C1 segment of cervical spinal cord (tissue), 14 donors: ENCODE measurements at regions not wholly inside any gene's neighbourhood (a gene's known extent, or its start where the extent isn't known, plus 50 kb on each side); places are given as distances from the start of the nearest gene placed in this dataset.

ENCODE experiments used
- DNase-seq, 14 donors: peaks; one replicate each; lab custom pipeline; 2025; lab: John Stamatoyannopoulos, UW

- DNase-seq = no peak
These were observed 939.0 kb downstream of the BRD1 start for GRCh38 chr22:48888466-48889208.

- DNase-seq = no peak
These were observed 940.0 kb downstream of the BRD1 start for GRCh38 chr22:48887394-48888332.

DNA sequence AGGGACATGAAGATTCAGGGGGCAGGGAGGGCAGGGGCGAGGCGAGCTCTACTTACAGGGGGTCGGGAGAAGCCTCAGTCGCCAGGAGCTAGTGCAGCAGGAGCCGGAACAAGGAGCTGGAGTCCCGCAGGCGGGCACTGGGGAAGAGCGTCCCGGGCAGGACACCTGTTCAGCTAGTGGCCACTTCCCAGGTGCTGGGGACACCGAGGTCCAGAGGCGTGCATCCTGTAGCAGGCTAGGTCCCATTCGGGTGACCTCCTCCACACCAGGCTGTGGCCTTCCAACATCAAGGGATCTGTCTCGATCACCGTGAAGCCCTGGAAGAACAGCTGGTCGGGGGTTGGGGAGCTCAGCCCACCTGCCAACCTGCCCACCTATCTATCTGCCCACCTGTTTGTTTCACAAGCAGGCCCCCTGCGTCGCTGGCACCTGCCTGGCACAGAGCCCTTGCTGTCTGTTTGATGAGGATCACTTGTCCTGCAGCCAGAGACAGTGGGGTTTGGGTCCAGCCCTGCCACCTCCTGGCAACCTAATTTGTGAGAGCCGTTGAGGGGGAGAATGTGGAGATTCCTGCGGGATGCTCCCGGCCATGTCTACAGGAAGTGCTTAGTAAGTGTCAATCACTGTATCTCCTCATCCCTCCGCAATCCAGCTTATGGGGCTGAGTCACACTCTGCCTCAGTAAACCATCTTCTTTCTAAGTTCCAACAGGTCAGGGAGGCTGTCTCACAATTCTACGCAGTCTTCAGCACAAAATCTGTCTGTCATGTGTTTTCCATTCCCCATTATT lies 940.9 kb downstream of the BRD1 start:
- no peak for DNase-seq

DNA sequence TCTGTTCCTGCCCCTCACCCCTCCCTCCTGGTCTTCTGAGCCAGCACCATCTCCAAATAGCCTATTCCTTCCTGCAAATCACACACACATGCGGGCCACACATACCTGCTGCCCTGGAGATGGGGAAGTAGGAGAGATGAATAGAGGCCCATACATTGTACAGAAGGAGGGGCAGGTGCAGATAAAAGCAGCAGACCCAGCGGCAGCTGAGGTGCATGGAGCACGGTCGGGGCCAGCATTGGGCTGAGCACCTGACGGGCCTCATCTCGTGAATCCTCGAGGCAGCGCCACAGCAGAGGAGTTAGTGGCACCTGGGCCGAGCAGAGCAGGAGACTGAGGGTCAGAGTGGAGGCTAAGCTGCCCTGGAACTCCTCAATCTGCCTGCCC lies 941.8 kb downstream of the BRD1 start:
- DNase-seq = no peak

- DNase-seq = no peak
These were observed 942.3 kb downstream of the BRD1 start for GRCh38 chr22:48885271-48885918.

DNA sequence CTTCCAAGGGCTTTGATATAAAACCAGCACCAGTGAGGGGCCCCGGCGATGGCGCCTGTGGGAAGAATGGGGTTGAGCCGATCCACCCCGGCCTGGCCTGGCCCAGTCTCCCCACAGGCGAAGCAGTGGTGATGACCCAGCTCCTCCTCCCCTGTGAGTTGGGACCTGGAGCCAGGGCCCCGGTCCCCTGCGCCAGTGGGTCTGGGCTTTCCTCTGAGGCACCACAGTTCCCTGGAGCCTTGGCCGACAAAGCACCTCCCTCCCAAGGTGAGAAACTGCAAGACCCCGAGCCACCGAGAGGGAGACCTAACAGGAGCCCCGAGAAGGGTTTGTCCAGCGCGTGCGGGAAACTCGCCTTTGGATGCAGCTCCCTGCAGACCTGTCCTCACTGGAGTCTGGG lies 942.9 kb downstream of the BRD1 start:
- no peak for DNase-seq

- no peak for DNase-seq
These were observed 943.3 kb downstream of the BRD1 start for GRCh38 chr22:48884324-48884723.

DNA sequence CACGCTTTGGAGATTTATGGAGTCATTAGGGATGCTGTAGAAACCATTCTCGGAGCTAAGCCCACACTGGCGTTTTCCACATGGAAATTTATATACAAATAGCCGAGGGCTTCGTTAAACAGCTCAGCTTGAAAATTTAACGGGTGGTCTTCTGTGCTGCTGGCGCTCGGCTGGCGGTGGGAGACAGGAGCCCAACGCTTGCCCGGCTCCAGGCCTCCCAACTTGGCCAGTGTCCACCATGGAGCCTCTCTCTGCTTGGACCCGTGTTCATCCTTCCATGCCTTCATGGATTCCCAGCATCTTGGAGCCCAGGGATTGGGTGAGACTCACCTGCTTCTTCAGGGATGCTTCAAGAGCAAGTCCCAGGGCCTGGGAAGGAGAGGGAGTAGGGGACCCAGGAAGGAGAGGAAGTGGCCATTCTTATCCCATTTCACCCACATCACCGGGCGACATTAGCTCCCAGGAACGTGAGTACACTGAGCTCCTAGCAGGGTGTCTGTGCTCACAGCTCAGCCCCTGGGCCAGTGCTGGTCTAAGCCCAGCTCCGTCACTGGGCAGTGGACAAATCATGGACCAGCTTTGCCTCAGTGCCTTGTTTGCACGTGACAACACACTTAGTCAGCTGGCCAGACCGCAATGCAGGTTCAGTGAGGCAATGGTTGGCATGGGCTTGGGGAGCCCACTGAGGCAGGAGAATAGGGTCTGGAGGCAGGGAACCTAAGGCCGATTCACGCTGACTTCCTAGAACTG lies 944.3 kb downstream of the BRD1 start:
- DNase-seq = no peak

DNA sequence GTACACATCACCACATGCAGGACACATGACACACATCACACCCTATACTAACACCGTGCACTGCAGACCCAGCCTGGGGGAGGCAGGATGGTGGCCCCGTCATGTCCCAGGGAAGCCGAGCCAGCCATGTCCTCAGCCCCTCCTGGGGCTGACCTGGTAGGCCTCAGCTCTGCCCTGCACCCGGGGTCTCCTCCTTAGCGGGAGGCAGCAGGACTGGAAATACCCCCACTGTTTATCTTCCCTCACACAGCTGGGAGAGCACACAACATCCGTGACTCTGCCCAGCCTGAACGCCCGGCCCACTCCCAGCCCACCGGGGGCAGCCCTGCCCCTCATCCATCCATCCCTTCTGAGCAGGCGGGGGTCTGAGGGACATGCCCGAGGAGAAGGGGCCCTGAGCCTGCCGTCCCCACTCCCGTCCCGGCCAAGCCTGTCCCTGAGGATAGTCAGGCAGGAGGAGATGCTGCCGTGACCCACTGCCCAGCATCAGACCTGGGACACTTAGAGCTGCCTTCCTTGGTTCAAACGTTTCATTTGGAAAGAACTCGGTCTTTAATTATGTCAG lies 945.0 kb downstream of the BRD1 start:
- no peak for DNase-seq

DNA sequence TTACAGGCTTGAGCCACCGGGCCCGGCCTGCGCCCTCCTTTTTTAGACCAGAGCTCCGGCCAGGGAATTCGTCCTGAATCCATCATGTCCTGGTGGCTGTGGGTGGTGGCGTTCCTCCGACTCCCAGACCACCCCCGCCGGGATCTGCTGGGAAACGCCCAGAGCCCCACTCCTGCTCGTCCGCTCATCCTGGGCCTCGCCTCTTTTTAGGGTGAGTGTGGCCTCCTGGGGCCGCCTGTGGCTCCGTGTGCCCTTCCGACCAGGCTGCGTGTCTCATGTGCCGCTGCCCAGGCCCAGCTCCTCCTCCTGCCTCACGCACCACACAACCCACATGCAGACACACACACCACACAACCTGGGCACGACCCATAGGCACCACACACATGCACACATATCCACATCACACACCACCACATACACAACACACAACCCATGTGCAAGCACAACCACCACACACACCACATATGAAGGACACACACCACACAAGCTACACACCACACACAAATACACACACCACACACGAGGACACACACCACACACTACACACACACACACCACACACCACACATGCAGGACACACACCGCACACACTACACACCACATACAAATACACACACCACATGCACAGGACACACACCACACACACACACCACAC lies 946.2 kb downstream of the BRD1 start:
- no peak for DNase-seq

GRCh38 chr22:48880749-48881148 lies 946.9 kb downstream of the BRD1 start:
- DNase-seq = no peak

GRCh38 chr22:48876951-48877350 lies 950.7 kb downstream of the BRD1 start:
- DNase-seq = no peak

DNA sequence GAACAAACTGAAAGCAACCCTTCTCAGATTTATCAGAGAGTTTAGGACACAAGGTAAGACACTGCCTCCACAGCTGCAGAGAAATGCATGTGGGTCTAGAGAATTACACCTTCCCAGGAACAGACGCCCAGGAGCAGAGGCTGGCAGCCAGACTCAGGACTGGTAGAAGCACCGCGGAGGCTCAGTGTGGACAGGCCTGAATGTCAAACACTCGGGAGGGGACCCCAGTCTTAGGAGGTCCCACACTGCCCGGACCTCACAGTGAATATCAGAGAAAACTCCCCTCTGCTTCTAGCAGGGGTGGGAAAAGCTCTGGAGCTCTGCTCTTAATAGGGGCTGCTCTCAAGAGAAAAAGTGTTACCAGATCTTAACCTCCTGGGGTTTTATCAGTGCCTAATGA lies 952.7 kb downstream of the BRD1 start:
- DNase-seq = no peak

DNA sequence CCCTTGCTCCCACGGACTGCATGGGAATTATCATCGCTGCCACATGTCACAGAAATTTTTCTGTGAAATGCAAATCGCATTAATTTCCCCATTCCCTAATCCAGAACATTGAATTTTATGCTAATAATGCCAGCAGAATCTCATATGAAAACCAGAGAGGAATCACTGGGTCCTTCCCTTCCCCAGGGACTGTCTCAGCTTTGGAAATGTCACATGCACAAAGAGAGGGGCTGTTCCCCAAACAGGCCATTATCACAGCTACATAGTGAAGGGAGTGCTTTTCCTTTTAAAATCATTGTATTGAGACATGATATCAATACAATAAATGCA lies 954.5 kb downstream of the BRD1 start:
- DNase-seq = no peak

DNA sequence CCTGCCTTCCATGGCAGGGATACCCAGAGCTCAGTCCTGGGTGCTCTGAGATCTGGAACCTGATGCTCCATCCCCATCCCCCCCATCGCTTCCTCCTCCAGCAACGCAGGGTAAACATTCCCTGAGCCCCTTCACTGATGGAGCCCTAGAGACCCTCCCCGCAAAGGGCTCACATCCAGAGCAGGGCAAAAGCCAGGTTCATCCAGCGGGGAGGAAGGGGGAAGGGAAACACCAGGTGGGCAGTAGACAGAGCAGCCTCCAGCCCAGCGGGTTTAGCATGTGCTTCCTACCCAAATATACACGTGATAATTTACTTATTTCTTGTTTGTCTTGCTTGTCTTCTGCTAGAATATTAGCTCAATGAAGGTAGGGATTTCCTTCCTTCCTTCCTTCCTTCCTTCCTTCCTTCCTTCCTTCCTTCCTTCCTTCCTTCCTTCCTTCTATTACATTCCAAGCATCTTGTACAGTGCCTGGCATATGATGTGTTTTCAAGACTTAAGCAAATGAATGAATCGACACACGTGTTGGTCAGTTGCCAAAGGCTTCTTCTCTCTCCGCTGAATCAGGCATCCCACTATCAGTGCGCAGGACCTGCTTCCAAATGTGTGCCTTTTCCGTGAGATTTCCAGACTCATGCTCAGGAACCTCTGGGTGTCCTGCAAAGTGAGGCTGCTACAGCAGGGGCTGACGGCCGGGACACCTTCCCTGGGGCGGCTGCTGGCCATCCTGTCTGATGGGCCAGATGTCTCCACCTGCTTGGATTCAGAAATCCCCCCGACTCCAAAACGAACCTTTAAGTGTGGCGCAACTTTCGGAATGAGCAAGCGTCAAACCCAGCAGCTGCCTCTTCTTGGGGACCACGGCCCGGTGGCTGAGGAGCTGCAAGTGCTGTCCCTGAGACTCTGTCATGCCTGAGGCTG lies 955.1 kb downstream of the BRD1 start:
- no peak for DNase-seq

- no peak for DNase-seq
These were observed 956.4 kb downstream of the BRD1 start for GRCh38 chr22:48871176-48871840.

DNA sequence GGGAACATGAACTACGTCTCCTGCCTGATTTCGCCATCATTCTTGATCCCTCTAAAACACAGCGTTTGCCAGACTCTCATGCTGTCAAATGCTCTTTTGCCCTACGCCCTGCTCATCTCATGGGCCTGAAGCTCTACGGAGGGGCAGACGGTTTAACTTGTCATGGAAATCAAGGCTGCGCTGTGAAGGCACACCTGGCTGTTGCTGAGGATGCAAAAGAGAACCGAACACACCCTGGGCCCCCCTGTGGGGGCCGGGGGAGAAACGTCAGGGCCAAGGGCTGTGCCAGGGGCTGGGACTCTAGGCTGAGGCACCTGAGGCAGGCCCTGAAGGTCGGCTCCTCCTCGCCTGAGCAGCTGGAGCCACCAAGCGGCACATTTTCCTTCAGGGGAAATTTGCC lies 957.2 kb downstream of the BRD1 start:
- DNase-seq = no peak

DNA sequence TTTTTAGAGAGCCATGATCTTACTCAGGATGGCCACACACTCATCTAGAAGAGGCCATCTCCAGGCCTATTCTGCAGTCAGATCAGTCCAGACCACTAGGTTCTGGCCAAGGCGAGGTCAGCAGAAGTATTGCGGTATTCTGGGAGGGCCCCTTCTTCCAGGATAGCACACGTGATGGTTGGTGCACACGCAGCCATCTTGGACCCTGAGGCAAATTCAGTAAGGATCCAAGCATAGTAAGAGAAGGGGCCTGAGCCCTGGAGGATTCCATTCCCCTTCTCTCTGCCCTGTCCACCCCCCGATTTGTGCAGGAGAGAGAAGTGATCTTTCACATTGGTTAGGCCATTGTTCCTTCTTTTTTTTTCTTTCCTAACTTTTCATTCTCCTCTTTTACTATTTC lies 957.9 kb downstream of the BRD1 start:
- no peak for DNase-seq

- DNase-seq = no peak
These were observed 958.5 kb downstream of the BRD1 start for GRCh38 chr22:48869161-48869560.
